GM13977 (cell line): ENCODE measurements at regions not wholly inside any gene's neighbourhood (a gene's known extent, or its start where the extent isn't known, plus 50 kb on each side); places are given as distances from the start of the nearest gene placed in this dataset.

Experiments used
- DNase-seq: peaks from one replicate; pipeline ENCODE4 v3.0.0; 2012; ENCODE audit warnings: low spot score
- in situ Hi-C: fragments of 300-500 bp; cut with MboI; formaldehyde crosslinking; loops from one replicate; pipeline ENCODE4 v1.12.0; 2022; ENCODE audit warnings: low sequenced_read_pairs, low pct_unique_long_range_greater_than_20kb, mixed read lengths, inconsistent platforms; ENCODE audit not compliant: unreplicated experiment
- TF ChIP-seq, protein P1 (sequence below): IDR thresholded peaks from 2 replicates; pipeline ENCODE4 v1.5.1; 2012; ENCODE audit warnings: mild to moderate bottlenecking, control low read depth; ENCODE audit not compliant: insufficient read depth; ENCODE audit errors: extremely low read depth, missing control alignments

DNA sequence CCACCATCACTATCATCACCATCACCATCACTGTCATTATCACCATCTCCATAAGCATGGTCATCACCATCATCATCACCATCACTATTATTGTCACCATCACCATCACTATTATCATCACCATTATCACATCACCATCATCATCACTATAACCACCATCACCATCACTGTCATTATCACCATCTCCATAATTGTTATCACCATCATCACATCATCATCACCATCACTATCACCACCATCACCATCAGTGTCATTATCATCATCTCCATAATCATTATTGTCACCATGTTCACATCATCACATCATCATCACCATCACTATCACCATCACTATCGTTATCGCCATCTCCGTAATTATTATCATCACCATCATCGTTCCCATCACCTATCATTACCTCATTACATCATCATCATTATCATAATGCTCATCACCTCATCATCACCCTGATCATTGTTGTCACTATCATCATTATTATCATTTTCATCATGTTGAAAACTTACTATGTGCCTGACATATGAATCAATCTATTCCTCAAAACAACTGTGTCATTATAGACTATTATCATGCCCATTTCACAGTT is 280.3 kb upstream of the HS6ST1 start:
- in situ Hi-C loops = no loop called here
- TF ChIP-seq, protein P1, sequence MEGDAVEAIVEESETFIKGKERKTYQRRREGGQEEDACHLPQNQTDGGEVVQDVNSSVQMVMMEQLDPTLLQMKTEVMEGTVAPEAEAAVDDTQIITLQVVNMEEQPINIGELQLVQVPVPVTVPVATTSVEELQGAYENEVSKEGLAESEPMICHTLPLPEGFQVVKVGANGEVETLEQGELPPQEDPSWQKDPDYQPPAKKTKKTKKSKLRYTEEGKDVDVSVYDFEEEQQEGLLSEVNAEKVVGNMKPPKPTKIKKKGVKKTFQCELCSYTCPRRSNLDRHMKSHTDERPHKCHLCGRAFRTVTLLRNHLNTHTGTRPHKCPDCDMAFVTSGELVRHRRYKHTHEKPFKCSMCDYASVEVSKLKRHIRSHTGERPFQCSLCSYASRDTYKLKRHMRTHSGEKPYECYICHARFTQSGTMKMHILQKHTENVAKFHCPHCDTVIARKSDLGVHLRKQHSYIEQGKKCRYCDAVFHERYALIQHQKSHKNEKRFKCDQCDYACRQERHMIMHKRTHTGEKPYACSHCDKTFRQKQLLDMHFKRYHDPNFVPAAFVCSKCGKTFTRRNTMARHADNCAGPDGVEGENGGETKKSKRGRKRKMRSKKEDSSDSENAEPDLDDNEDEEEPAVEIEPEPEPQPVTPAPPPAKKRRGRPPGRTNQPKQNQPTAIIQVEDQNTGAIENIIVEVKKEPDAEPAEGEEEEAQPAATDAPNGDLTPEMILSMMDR = no peak
- no peak for DNase-seq

DNA sequence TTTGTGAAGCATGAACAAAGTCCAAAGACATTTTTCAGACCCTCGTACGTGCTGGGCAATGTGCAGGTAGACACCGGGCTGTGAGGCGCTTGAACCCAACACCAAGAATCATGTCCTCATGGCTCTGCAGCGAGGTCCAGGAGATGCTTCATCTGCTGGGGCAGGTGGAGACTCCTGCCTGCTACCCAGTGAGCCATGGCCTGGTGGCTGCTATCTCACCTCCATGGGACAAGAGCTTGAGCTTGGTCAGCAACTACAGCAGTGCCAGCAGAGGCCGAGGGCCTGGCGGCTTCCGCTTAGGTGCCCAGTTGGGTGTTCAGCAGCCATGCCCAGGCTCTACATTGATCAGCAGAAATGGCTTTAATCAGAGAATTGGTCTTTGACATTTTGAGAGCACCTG is 281.0 kb upstream of the HS6ST1 start:
- TF ChIP-seq, protein P1 = no peak
- DNase-seq = no peak
- in situ Hi-C loops = no loop called here

DNA sequence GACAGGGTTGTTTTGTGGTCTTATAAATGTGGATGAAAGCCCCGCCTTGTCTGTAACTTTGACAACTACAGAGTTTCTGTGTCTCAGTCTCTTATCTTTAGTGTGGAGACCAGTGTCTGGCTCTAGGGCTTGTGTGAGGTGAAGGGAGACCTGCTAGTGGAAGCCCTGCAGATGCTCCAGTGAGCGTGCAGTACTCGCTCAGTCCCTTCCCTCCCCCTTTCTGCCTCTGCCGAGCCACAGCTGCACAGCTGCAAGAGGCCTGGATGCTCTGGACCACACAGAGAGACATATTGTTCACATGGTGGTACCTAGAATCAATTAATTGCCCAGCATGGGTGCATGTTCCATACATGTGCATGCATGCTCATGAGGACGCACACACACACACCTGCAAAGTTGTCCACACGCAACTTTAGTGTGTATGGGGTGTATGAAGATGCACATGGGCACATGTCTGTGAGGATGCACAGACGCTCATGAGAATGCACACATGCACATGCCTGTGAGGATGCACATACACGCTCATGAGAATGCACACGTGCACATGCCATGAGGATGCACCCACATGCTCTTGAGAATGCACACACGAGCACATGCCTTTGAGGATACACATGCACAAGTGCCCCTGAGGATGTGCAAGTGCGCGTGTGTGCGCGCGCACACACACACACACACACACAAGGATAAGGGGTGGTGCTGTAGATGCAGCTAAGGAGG is 282.1 kb upstream of the HS6ST1 start:
- no peak for DNase-seq
- in situ Hi-C loops = no loop called here
- TF ChIP-seq, protein P1 = no peak

DNA sequence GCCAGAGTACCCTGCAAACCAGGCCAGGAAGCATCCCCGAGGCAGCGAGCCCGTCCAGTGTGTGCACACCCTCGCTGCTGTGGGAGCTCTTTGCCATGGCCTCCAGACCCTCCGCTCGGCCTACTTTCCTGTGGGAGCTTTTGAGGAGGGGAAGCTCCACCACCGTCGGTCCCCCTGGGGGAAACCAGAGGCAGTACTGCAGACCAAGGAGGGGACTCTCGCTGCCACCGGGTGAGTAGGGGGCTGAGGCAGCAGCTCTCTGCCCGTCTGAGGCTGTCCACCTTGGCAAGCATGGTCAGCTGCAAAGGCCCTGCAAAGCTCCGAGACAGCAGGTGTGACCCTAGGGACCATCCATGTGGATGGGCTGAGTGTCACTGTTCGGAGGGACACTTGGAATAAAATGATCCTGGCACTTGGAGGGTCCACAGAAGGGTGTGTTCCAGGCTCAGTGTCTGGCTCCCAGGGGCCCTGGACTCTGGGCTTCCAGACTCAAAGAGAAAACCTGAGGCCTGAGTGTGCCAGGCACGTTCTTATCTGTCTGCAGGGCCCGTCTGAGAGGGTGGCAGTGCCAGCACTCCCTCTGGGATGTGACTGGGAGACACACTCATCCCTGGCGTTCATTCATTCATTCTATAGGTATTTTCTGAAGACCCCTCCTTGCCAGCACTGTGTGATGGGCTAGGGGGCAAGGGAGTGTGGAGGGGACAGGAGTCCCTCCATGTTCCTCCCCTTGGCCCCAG is 282.8 kb upstream of the HS6ST1 start:
- DNase-seq = no peak
- TF ChIP-seq, protein P1 = no peak
- in situ Hi-C loops = no loop called here

DNA sequence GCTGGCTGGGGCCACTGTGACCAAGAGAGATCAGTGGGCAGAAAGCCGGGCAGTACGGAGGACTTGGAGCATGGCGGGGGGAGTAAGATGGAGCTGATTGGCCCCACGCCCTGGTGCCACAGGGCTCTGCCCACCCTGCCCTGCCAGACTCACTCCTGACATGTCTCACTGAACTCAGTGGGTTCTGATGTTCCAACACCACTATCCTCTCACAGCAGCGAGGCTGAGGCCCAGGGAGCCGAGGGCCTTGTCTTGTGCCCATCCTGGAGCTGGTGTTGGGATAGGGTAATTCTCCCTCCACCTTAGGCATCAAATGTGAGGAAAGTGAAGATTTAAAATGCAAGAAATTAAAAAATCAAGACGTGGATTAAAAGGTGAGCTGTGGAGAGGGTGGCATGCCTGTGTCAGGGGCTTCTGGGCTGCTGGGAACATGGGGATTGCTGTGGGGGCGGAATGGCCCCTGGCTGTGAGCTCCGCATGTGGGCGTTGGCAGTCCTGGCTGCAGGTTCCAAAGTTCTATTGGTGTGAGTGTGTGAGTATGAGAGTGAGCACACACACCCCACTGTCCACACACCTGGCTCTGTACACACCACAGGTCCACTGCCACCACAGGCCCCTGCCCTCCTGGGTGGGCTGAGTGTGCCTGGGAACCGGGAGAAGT is 283.5 kb upstream of the HS6ST1 start:
- TF ChIP-seq, protein P1 = no peak
- no peak for DNase-seq
- in situ Hi-C loops = no loop called here

DNA sequence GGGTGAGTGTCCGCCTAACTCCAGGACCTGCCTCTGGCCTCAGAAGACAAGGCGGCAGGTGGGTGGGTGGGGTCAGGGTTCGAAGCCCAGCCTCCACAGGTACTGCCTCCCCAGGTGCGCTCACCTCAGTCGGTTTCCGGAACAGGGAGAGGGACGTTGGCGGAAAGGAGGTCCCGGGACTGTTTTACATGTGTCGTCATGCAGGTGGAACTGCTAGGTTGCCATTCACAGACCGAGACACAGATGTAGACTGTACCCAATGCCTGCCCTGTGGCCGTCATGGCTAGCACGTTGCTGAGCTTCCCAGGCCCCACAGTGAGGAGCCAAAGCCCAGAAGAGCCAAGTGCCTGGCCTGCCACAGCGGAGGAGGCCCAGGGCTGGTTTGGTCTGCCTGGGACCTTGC is 284.0 kb upstream of the HS6ST1 start:
- in situ Hi-C loops = no loop called here
- TF ChIP-seq, protein P1 = no peak
- no peak for DNase-seq
